Endothelial cell of umbilical vein (primary cell): ENCODE measurements at regions not wholly inside any gene's neighbourhood (a gene's known extent, or its start where the extent isn't known, plus 50 kb on each side); places are given as distances from the start of the nearest gene placed in this dataset.

ENCODE experiments used
- BruUV-seq: library from RNA; stranded (reverse); fragments of 400-500 nt; replicated peaks from 2 replicates; lab custom pipeline; 2021; lab: Mats Ljungman, UMichigan
- CTCF ChIA-PET: fragments of 300-600, 350-600 bp; sonication (Branson Sonifier 250); formaldehyde crosslinking; loops from one replicate; lab custom pipeline; 2021; ENCODE audit warnings: antibody characterized with exemption, inconsistent platforms; lab: Charles Lee
- POLR2A ChIA-PET: fragments of 300-600, 350-600 bp; sonication (Branson Sonifier 250); formaldehyde crosslinking; loops from one replicate; lab custom pipeline; 2021; ENCODE audit warnings: antibody characterized with exemption, inconsistent platforms; lab: Charles Lee
- DNase-seq: peaks from one replicate; pipeline ENCODE4 v3.0.0-alpha.2; 2011; ENCODE audit warnings: low read depth, low spot score
- FAIRE-seq: peaks from 2 replicates; lab custom pipeline; 2011; peaks lifted over from hg19 to GRCh38; lab: Jason Lieb, UNC
- H2AFZ ChIP-seq: 2 replicates; pipeline ENCODE4 v1.6.0; 2012; ENCODE audit warnings: low read depth, low read length, control low read depth, inconsistent platforms
- H3K27ac ChIP-seq: 2 replicates; pipeline ENCODE4 v1.5.1; 2011; ENCODE audit warnings: low read depth, mild to moderate bottlenecking, control low read depth, low read length, moderate library complexity; ENCODE audit not compliant: insufficient read depth
- H3K27me3 ChIP-seq, 2 experiments: 2 replicates each; pipeline versions ENCODE4 v1.6.0 to v1.6.1; 2011; ENCODE audit warnings: low read length in 2 of 2, mixed read lengths in 1 of 2; ENCODE audit not compliant: control insufficient read depth in 2 of 2, insufficient read depth in 2 of 2
- H3K36me3 ChIP-seq, 2 experiments: 2 replicates in 1 of 2; 3 replicates in 1 of 2; pipeline ENCODE4 v1.5.1; 2011; ENCODE audit warnings: low read length in 2 of 2, mild to moderate bottlenecking in 1 of 2, moderate library complexity in 1 of 2; ENCODE audit not compliant: control insufficient read depth in 2 of 2, insufficient read depth in 2 of 2; ENCODE audit errors: extremely low read depth in 1 of 2
- H3K4me1 ChIP-seq: 3 replicates; pipeline ENCODE4 v1.5.1; 2011; ENCODE audit warnings: mild to moderate bottlenecking, low read length; ENCODE audit not compliant: control insufficient read depth, insufficient read depth; ENCODE audit errors: extremely low read depth
- H3K4me2 ChIP-seq: 2 replicates; pipeline ENCODE4 v1.6.1; 2011; ENCODE audit warnings: low read length, control low read depth, mixed read lengths; ENCODE audit not compliant: insufficient read depth
- H3K4me3 ChIP-seq, 3 experiments: fragments of 200-600 bp in 1 of 3; sonication (generic), shearing (Covaris generic) in 1 of 3; replicated peaks in 1 of 3; 2 replicates each; pipeline ENCODE4 v1.5.1; 2011 to 2016; ENCODE audit warnings: control low read depth in 3 of 3, low read length in 3 of 3, mild to moderate bottlenecking in 2 of 3, inconsistent platforms in 1 of 3, low read depth in 1 of 3, moderate library complexity in 1 of 3; ENCODE audit not compliant: insufficient read depth in 1 of 3
- H3K79me2 ChIP-seq: 2 replicates; pipeline ENCODE4 v1.6.0; 2012; ENCODE audit warnings: low read length, inconsistent platforms; ENCODE audit not compliant: control insufficient read depth, insufficient read depth
- H3K9ac ChIP-seq: replicated peaks from 2 replicates; pipeline ENCODE3; 2011; ENCODE audit warnings: low read length, control low read depth; ENCODE audit not compliant: insufficient read depth; ENCODE audit errors: extremely low read depth
- H3K9me1 ChIP-seq: replicated peaks from 3 replicates; pipeline ENCODE4 v1.6.0; 2011; ENCODE audit warnings: mild to moderate bottlenecking, low read length; ENCODE audit not compliant: control insufficient read depth, insufficient read depth; ENCODE audit errors: extremely low read depth
- H3K9me3 ChIP-seq: replicated peaks from 2 replicates; pipeline ENCODE4 v1.5.1; 2012; ENCODE audit warnings: low read length, inconsistent platforms; ENCODE audit not compliant: control insufficient read depth, insufficient read depth
- H4K20me1 ChIP-seq: replicated peaks from 2 replicates; pipeline ENCODE3; 2011; ENCODE audit warnings: mild to moderate bottlenecking, low read length; ENCODE audit not compliant: control insufficient read depth, insufficient read depth; ENCODE audit errors: extremely low read depth
- CTCF ChIP-seq, 2 donors: IDR thresholded peaks; 1 replicate in 1 of 2; 2 replicates in 1 of 2; pipeline ENCODE4 v1.5.1; 2011; ENCODE audit warnings: low read length in 2 of 2, mild to moderate bottlenecking in 2 of 2, moderate library complexity in 2 of 2, control low read depth in 1 of 2, inconsistent platforms in 1 of 2, low read depth in 1 of 2; ENCODE audit not compliant: insufficient read depth in 1 of 2; ENCODE audit errors: extremely low read depth in 1 of 2
- EZH2 ChIP-seq: IDR thresholded peaks from 2 replicates; pipeline ENCODE4 v1.6.1; 2012; ENCODE audit warnings: borderline replicate concordance, low read depth, mild to moderate bottlenecking, moderate library complexity, low read length, inconsistent platforms; ENCODE audit not compliant: severe bottlenecking
- FOS ChIP-seq: IDR thresholded peaks from 2 replicates; pipeline ENCODE4 v1.6.1; 2011; ENCODE audit warnings: mild to moderate bottlenecking, low read length, moderate library complexity, borderline replicate concordance; ENCODE audit not compliant: insufficient read depth
- GATA2 ChIP-seq: IDR thresholded peaks from 2 replicates; pipeline ENCODE4 v1.7.0; 2011; ENCODE audit warnings: low read depth, mild to moderate bottlenecking, moderate library complexity, mixed read lengths, low read length; ENCODE audit not compliant: insufficient read length, insufficient read depth
- JUN ChIP-seq: IDR thresholded peaks from 2 replicates; pipeline ENCODE4 v1.6.1; 2011; ENCODE audit warnings: borderline replicate concordance, low read depth; ENCODE audit not compliant: insufficient read length, insufficient read depth
- MAX ChIP-seq: IDR thresholded peaks from 2 replicates; pipeline ENCODE4 v1.6.1; 2011; ENCODE audit not compliant: insufficient read depth, insufficient read length
- MYC ChIP-seq: IDR thresholded peaks from one replicate; pipeline ENCODE4 v1.6.1; 2011; ENCODE audit warnings: mild to moderate bottlenecking, low read depth, low read length
- POLR2A ChIP-seq: IDR thresholded peaks from 2 replicates; pipeline ENCODE4 v1.6.1; 2012; ENCODE audit warnings: low read depth, mild to moderate bottlenecking, control low read depth, low read length
- POLR2AphosphoS5 ChIP-seq: IDR thresholded peaks from 2 replicates; pipeline ENCODE4 v1.6.1; 2012; ENCODE audit warnings: low read depth, mild to moderate bottlenecking, control low read depth, low read length, moderate library complexity; ENCODE audit not compliant: insufficient read depth
- dilution Hi-C: fragments of 300-500 bp; cut with MboI; formaldehyde crosslinking; loops from one replicate; pipeline ENCODE4 v1.15.0; 2019; ENCODE audit warnings: low sequenced_read_pairs; ENCODE audit not compliant: extremely low pct_ligation_motif_present
- intact Hi-C: fragments of 100-400 bp; cut with micrococcal nuclease; formaldehyde crosslinking; loops from one replicate; pipeline ENCODE4 v1.10.0; 2022

DNA sequence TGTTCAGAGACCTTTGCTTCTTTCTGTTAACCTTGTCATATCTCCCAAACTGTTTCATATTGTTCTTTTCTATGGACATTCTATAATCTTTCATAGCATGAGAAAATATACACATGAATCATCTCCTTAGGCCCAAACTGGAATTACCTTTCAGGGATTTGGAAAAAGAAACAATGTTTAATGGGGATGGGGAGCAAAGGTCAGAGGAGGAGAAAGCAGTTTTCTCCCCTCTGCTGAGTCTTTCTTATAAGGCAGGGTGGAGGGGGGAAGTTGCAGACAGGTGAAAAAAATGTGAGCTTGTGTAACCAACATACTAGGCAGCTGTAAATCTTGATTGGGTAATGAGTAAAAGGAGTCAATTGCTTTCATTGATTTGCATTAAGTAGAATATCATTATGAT, 164.1 kb downstream of the BRINP2 start:
- no peak for FAIRE-seq
- no peak overlapping the region for H3K9ac ChIP-seq
- ChIA-PET CTCF (no interaction called here), POLR2A (no interaction called here)
- H2AFZ ChIP-seq, result no peak overlapping the region
- BruUV-seq, result no TSS peak
- dilution Hi-C loops (no loop called here), intact Hi-C loops (no loop called here)
- H3K36me3 ChIP-seq, result no peaks in the 10 kb centered on the region
- no peak overlapping the region for H3K27ac ChIP-seq
- no peaks in the 10 kb centered on the region for H3K27me3 ChIP-seq
- no peaks in the 10 kb centered on the region for H3K79me2 ChIP-seq
- H3K9me3 ChIP-seq, result no peaks in the 10 kb centered on the region
- no peaks in the 10 kb centered on the region for H4K20me1 ChIP-seq
- no peak overlapping the region for H3K4me2 ChIP-seq
- H3K4me1 ChIP-seq, result no peaks in the 10 kb centered on the region
- H3K9me1 ChIP-seq, result no peaks in the 10 kb centered on the region
- no peak for DNase-seq
- no peak overlapping the region for H3K4me3 ChIP-seq
- TF ChIP-seq POLR2A (no peak), EZH2 (no peak), GATA2 (no peak), CTCF (IDR thresholded peaks at IDR 0.05; ENCODE audit: extremely low read depth in 1 of 2, insufficient read depth in 1 of 2, low read depth in 1 of 2, low read length in 2 of 2) (no peak), POLR2AphosphoS5 (no peak), JUN (no peak), MYC (no peak), MAX (no peak), FOS (no peak)
